Adipose tissue (tissue), 3 donors: ENCODE measurements at regions not wholly inside any gene's neighbourhood (a gene's known extent, or its start where the extent isn't known, plus 50 kb on each side); places are given as distances from the start of the nearest gene placed in this dataset.

Experiments used
- H3K27ac ChIP-seq: one replicate; pipeline ENCODE4 v1.5.1; 2013; ENCODE audit warnings: low read depth, low read length
- WGBS, 3 donors: extraction: QIAGEN DNeasy Blood & Tissue Kit; methylation state at CpG; one replicate each; pipeline ENCODE4 v1.1.7; 2013; 5-methylcytosine and 5-hydroxymethylcytosine counted together
- donor health status: healthy with polysubstance abuse.
- donor health status: Bipolar disorder and iron deficiency.
- donor health status: healthy.

DNA sequence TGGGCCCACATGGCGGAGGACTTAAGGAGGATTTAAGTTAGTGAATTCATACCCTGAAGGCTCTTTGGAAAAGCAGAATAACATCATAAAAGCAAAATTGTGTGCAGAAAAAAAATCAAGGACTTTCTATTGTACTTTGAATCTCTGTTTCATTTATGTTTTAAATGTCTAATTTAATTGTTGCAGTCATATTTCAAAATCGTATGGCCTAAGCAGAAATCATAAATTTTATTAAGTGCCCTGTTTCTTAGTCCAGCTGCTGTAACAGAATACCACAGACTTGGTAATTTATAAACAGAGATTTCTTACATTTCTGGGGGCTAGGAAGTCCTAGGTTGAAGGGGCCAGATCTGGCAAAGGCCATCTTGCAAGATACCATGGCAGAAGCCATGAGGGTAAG lies 555.6 kb downstream of the LTN1 start:
- WGBS, 3 donors, result 72 to 75% (median 75%) methylated on average over 2 of the region's 2 CpGs
- H3K27ac ChIP-seq, result no peak overlapping the region

DNA sequence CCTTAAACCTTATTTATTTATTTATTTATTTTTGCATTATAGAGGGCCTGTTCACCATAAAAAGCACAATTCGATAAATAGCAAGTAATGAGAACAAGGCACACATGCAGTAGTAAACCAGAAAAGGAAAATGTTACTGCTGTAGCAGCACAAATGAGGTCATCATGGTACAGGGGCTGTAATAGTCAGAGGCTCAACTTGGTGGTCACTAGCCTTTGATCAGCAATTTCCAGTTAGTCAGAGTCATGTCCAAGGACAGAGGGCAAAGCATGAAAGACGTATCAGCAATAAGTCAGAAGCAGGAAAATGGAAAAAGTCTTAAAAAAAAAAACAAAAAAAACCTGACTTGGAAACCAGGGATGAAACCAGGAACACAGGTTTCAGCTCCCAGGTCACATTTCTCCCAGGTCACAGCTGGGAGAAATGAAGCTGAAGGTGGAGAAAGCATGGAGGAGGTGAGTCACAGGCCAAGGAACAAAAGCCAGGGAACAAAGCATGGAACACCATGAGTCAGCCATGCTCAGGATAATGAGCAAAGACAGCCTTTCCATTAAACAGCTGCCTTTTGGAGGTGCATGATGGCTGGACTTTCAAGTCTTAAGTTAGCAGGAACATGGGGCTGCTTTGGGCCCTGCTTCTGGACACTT lies 556.3 kb downstream of the LTN1 start:
- H3K27ac ChIP-seq, result no peak overlapping the region
- WGBS, 3 donors, result 73 to 88% (median 86%) methylated on average over 2 of the region's 2 CpGs

DNA sequence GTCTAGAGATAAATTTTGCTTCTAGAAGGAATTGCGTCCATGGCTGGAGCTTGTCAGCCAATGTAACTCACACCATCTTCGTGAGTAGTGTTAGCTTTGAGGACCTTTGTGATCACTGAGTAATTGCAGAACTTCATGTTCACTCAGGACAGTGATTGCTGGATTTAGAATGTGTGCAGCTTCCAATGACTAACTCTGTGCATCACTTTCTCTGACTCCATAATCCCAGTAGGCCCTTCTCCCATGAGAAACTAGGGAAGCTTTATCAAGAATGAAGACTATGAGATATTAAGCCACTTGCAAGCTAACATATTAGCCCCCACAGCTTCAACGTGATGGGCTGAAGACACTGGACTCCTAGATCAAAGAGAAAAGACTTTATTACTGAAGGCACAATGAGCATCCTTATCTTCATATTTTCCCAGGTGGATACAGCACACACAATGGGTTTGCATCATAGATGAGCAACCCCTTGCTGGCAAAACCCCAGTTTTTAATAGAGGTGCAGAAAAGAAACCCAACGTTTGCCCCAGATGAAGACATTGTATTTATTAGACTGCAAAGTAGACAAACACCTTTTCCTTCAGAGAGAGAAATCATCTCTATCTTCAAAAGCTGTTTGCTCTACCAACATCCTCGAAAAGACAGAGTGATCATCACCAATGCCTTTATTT lies 561.0 kb downstream of the LTN1 start:
- H3K27ac ChIP-seq, result no peak overlapping the region
- WGBS, 3 donors, result 73 to 82% (median 78%) methylated on average over 5 of the region's 5 CpGs

- no peak overlapping the region for H3K27ac ChIP-seq
- WGBS, 3 donors, result 69 to 96% (median 82%) methylated on average over 2 of the region's 2 CpGs
Measured at GRCh38 chr21:28431022-28431421, 561.7 kb downstream of the LTN1 start.

GRCh38 chr21:28429161-28429560 lies 563.5 kb downstream of the LTN1 start:
- no peak overlapping the region for H3K27ac ChIP-seq
- WGBS, 3 donors, result 70 to 84% (median 76%) methylated on average over 2 of the region's 2 CpGs

- no peak overlapping the region for H3K27ac ChIP-seq
- 79 to 88% (median 82%) methylated on average over 1 of the region's 1 CpG for WGBS, 3 donors
Measured at GRCh38 chr21:28427394-28428022, 565.2 kb downstream of the LTN1 start.

- no peak overlapping the region for H3K27ac ChIP-seq
Measured at GRCh38 chr21:28426545-28426944, 566.1 kb downstream of the LTN1 start.

- no peak overlapping the region for H3K27ac ChIP-seq
- 21 to 59% (median 33%) methylated on average over 3 of the region's 3 CpGs for WGBS, 3 donors
Measured at GRCh38 chr21:28423521-28424190, 569.0 kb downstream of the LTN1 start.

- H3K27ac ChIP-seq, result no peak overlapping the region
- 62 to 88% (median 72%) methylated on average over 3 of the region's 3 CpGs for WGBS, 3 donors
Measured at GRCh38 chr21:28421716-28422524, 570.8 kb downstream of the LTN1 start.

- no peak overlapping the region for H3K27ac ChIP-seq
- 63 to 80% (median 72%) methylated on average over 2 of the region's 2 CpGs for WGBS, 3 donors
Measured at GRCh38 chr21:28419811-28420210, 572.9 kb downstream of the LTN1 start.

- WGBS, 3 donors, result 72 to 75% (median 73%) methylated on average over 6 of the region's 6 CpGs
- no peak overlapping the region for H3K27ac ChIP-seq
Measured at GRCh38 chr21:28418726-28419514, 573.8 kb downstream of the LTN1 start.

GRCh38 chr21:28410256-28410655 lies 582.4 kb downstream of the LTN1 start:
- no peak overlapping the region for H3K27ac ChIP-seq
- 7 to 68% (median 13%) methylated on average over 2 of the region's 2 CpGs for WGBS, 3 donors

- 40 to 63% (median 46%) methylated on average over 1 of the region's 1 CpG for WGBS, 3 donors
- no peak overlapping the region for H3K27ac ChIP-seq
Measured at GRCh38 chr21:28402616-28402989, 590.1 kb downstream of the LTN1 start.

DNA sequence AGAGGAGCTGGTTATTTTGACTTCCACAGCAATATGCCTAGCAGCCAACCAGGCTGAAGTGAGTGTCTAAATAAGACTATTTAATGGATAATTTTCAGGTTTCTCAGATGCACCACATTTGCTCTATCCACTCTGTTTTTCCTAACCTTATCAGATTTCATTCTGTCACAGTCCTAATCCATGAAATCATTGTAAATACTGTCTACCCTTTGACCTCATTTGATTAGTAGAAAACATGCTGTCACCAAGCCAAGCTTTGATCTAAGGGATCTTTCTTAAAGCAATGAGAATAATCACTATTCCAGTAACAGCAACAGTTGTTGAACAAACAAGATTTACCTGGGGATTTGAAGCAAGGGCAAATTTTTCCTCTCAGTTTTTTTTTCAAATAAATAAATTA lies 595.6 kb downstream of the LTN1 start:
- H3K27ac ChIP-seq, result no peak overlapping the region

DNA sequence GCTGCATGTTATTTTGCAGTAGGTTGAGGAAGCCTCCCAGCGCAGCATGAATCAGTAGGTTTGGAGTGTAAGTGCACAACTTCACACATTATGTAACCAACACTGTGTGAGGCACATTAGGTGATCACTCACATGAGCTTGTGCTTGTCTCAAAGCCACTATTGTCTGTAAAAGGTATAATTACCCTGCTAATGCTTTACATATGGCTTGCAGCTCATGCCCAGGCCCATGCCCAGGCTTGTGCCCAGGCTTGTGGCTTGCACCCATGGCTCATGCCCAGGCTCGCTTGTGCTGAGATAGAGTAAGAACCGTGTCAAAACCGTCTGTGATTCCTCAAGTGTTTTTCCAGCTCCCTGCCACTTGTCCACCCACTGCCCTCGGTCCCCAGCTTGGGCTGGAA lies 596.3 kb downstream of the LTN1 start:
- 71 to 95% (median 92%) methylated on average over 5 of the region's 5 CpGs for WGBS, 3 donors
- no peak overlapping the region for H3K27ac ChIP-seq

DNA sequence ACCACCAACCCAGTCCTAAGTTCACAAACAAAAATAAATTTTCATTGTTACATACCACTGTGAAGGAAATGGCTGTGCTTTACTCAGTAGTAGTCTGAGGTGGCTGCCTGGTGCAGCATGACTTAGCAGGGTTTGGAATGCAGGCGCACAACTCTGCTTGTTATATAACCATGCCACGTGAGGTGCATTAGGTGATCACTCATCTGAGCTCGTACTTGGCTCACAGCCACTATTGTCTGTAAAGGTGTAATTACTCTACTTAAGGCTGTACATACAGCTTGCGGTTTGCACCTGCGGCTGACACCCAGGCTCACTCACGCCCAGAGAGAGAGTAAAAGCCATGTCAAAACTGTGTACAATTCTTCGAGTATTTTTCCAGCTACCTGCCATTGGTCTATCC lies 599.4 kb downstream of the LTN1 start:
- 32 to 74% (median 57%) methylated on average over 7 of the region's 7 CpGs for WGBS, 3 donors
- no peak overlapping the region for H3K27ac ChIP-seq

DNA sequence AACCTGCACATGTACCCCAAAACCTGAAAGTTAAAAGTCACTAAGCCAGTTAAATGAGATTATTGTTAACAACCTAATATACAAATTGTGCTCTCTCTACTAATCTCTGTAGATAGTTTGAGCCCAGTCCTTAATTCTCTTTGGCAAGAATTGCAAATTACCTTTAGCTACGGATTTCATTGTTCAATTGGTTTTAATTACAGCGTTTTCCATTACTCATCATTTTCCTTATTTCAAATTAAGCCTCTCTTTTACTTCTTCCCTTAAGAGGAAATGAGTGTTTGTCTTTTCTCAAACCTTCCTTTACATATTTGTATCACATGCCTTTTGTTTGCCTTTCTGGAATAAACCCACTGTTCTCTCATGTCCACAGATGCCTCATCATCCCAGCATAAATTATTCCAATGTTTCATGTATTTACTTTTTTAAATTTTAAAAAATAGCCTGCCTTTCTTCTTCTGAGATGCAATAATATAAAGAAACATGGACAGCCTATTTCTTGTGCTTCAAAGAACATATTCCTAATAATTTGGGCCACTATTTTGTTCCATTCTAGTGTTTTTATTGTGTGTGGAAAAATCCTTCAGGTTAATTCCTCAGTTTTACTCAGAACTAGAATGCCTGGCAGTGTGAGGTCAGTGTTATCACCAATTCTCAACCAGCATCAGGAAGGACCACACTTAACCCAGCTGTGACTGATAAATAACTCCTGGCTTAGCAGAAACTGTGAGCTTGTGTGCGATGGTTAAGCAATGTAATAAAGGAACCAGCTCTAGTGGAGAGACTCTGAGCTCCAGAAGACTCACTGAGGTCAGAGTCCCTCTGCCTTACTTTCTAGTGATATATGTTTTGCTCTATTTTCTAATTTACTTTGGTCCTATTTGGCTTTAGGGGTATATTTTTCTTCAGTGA lies 600.5 kb downstream of the LTN1 start:
- H3K27ac ChIP-seq, result no peak overlapping the region
- WGBS, 3 donors, result 77 to 87% (median 83%) methylated on average over 3 of the region's 3 CpGs
